Keratinocyte (primary cell): ENCODE measurements at regions not wholly inside any gene's neighbourhood (a gene's known extent, or its start where the extent isn't known, plus 50 kb on each side); places are given as distances from the start of the nearest gene placed in this dataset.
"Not testable (repeated sequence)": the region's sequence is repeated elsewhere in the genome, so short reads cannot be mapped to it uniquely, and the experiment has no call there.

Experiments used
- DNase-seq: peaks from one replicate; pipeline ENCODE4 v3.0.0-alpha.2; 2011; ENCODE audit warnings: low read depth, missing footprints, low spot score
- FAIRE-seq: peaks from 2 replicates; lab custom pipeline; 2011; peaks lifted over from hg19 to GRCh38; lab: Jason Lieb, UNC
- H2AFZ ChIP-seq: 2 replicates; pipeline ENCODE4 v1.6.0; 2012; ENCODE audit warnings: low read length, control low read depth, inconsistent platforms; ENCODE audit not compliant: control insufficient read depth
- H3K27ac ChIP-seq: 2 replicates; pipeline ENCODE4 v1.5.1; 2011; ENCODE audit warnings: low read length; ENCODE audit not compliant: control insufficient read depth, insufficient read depth
- H3K27me3 ChIP-seq: 3 replicates; pipeline ENCODE4 v1.6.0; 2011; ENCODE audit warnings: low read length; ENCODE audit not compliant: control insufficient read depth, insufficient read depth; ENCODE audit errors: extremely low read depth
- H3K36me3 ChIP-seq, 2 experiments: 2 replicates in 1 of 2; 3 replicates in 1 of 2; pipeline ENCODE4 v1.5.1; 2011; ENCODE audit warnings: low read length in 2 of 2, mild to moderate bottlenecking in 1 of 2; ENCODE audit not compliant: control insufficient read depth in 2 of 2, insufficient read depth in 2 of 2; ENCODE audit errors: extremely low read depth in 1 of 2
- H3K4me1 ChIP-seq: 3 replicates; pipeline ENCODE4 v1.5.1; 2011; ENCODE audit warnings: low read length; ENCODE audit not compliant: control insufficient read depth, insufficient read depth; ENCODE audit errors: extremely low read depth
- H3K4me2 ChIP-seq: 3 replicates; pipeline ENCODE4 v1.6.0; 2011; ENCODE audit warnings: low read depth, low read length; ENCODE audit not compliant: control insufficient read depth, insufficient read depth; ENCODE audit errors: extremely low read depth
- H3K4me3 ChIP-seq, 3 experiments: fragments of 200-600 bp in 1 of 3; sonication (generic) in 1 of 3; 2 replicates in 2 of 3; 3 replicates in 1 of 3; pipeline ENCODE4 v1.5.1; 2011 to 2016; ENCODE audit warnings: low read length in 3 of 3, mild to moderate bottlenecking in 3 of 3, control low read depth in 2 of 3, inconsistent platforms in 1 of 3, low read depth in 1 of 3, mixed read lengths in 1 of 3, mixed run types in 1 of 3, moderate library complexity in 1 of 3; ENCODE audit not compliant: control insufficient read depth in 2 of 3, insufficient read depth in 2 of 3; ENCODE audit errors: extremely low read depth in 1 of 3
- H3K79me2 ChIP-seq: 2 replicates; pipeline ENCODE4 v1.6.0; 2012; ENCODE audit warnings: low read length; ENCODE audit not compliant: control insufficient read depth, insufficient read depth
- H3K9ac ChIP-seq: 3 replicates; pipeline ENCODE4 v1.6.0; 2011; ENCODE audit warnings: low read length; ENCODE audit not compliant: control insufficient read depth, insufficient read depth; ENCODE audit errors: extremely low read depth
- H3K9me1 ChIP-seq: 3 replicates; pipeline ENCODE4 v1.6.0; 2011; ENCODE audit warnings: low read length; ENCODE audit not compliant: control insufficient read depth, insufficient read depth; ENCODE audit errors: extremely low read depth
- H3K9me3 ChIP-seq: 2 replicates; pipeline ENCODE4 v1.5.1; 2012; ENCODE audit warnings: low read depth, low read length; ENCODE audit not compliant: control insufficient read depth
- H4K20me1 ChIP-seq: 3 replicates; pipeline ENCODE4 v1.6.0; 2011; ENCODE audit warnings: low read length; ENCODE audit not compliant: control insufficient read depth, insufficient read depth; ENCODE audit errors: extremely low read depth
- EZH2 ChIP-seq: IDR thresholded peaks from one replicate; pipeline ENCODE4 v1.6.1; 2012; ENCODE audit warnings: inconsistent platforms, mild to moderate bottlenecking, low read length, moderate library complexity
- dilution Hi-C: fragments of 300-500 bp; cut with MboI; formaldehyde crosslinking; loops from one replicate; pipeline ENCODE4 v1.7.0; 2020; ENCODE audit warnings: low sequenced_read_pairs; ENCODE audit not compliant: extremely low pct_ligation_motif_present
- TF ChIP-seq, protein P1 (sequence below), 3 experiments: IDR thresholded peaks in 1 of 3; conservative IDR thresholded peaks in 1 of 3; optimal IDR thresholded peaks in 1 of 3; 2 replicates in 2 of 3; 3 replicates in 1 of 3; pipeline versions ENCODE3 to v1.5.1; 2011; ENCODE audit warnings: low read length in 3 of 3, mild to moderate bottlenecking in 3 of 3, moderate library complexity in 2 of 3, control low read depth in 1 of 3, inconsistent platforms in 1 of 3; ENCODE audit not compliant: insufficient read depth in 2 of 3; ENCODE audit errors: extremely low read depth in 1 of 3

DNA sequence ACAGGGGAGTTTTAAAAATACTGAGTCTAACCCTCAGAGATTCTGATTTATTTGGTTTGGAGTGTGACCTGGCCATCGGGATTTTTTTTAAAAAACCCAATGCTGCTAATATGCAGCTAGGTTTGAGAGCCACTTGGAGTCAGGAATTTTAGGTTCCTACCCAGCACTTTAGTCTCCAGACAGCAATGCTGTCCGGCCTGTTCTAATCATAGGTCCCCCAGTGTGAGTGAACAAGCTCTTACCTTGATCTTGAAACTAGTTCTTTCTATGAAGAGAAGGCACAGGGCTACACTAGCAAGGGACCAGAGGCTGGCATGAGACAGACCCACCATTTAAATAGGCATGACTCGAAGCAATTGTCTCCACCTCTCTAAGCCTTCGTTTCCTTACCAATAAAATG lies 103.5 kb downstream of the SMIM20 start:
- no peak overlapping the region for H2AFZ ChIP-seq
- no peaks in the 10 kb centered on the region for H3K9me1 ChIP-seq
- H3K27me3 ChIP-seq: peaks cover 20% of the 10 kb centered on the region
- H3K36me3 ChIP-seq: no peaks in the 10 kb centered on the region
- no peaks in the 10 kb centered on the region for H3K79me2 ChIP-seq
- no peaks in the 10 kb centered on the region for H3K9me3 ChIP-seq
- TF ChIP-seq EZH2: no peak
- TF ChIP-seq, protein P1, sequence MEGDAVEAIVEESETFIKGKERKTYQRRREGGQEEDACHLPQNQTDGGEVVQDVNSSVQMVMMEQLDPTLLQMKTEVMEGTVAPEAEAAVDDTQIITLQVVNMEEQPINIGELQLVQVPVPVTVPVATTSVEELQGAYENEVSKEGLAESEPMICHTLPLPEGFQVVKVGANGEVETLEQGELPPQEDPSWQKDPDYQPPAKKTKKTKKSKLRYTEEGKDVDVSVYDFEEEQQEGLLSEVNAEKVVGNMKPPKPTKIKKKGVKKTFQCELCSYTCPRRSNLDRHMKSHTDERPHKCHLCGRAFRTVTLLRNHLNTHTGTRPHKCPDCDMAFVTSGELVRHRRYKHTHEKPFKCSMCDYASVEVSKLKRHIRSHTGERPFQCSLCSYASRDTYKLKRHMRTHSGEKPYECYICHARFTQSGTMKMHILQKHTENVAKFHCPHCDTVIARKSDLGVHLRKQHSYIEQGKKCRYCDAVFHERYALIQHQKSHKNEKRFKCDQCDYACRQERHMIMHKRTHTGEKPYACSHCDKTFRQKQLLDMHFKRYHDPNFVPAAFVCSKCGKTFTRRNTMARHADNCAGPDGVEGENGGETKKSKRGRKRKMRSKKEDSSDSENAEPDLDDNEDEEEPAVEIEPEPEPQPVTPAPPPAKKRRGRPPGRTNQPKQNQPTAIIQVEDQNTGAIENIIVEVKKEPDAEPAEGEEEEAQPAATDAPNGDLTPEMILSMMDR (optimal IDR thresholded peaks at IDR 0.05 in 1 of 3, IDR thresholded peaks at IDR 0.05 in 1 of 3, conservative IDR thresholded peaks at IDR 0.05 in 1 of 3; ENCODE audit: extremely low read depth in 1 of 3, insufficient read depth in 2 of 3, low read length in 3 of 3): no peak
- dilution Hi-C loops: no loop called here
- H3K4me1 ChIP-seq: no peaks in the 10 kb centered on the region
- H3K27ac ChIP-seq: no peak overlapping the region
- DNase-seq: no peak
- no peak for FAIRE-seq
- no peaks in the 10 kb centered on the region for H4K20me1 ChIP-seq
- H3K4me2 ChIP-seq: no peak overlapping the region
- H3K4me3 ChIP-seq: no peak overlapping the region
- H3K9ac ChIP-seq: no peak overlapping the region

DNA sequence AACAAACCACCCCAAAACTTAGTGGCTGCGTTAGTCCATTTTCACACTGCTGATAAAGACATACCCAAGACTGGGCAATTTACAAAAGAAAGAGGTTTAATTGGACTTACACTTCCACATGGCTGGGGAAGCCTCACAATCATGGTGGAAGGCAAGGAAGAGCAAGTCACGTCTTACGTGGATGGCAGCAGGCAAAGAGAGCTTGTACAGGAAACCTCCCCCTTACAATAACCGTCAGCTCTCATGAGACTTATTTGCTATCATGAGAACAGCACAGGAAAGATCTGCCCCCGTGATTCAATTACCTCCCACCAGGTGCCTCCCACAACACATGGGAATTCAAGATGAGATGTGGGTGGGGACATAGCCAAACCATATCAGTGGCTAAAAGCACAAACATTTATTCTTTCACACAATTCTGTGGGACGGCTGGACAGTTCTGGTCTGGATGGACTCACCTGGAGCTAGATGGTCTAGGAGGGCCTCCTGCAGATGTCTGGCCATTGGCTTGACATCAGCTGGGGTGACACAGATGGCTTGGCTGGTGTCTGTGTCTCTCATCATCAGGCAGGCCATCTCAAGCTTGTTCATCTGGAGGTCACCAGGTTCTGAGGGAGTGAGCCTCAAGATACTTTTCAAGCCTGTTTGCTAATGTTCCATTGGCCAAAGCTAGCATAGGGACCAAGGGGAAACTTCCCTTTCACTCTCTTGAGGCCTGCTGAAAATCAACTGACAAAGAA lies 104.1 kb downstream of the SMIM20 start:
- FAIRE-seq, H3K4me3 ChIP-seq, H3K4me2 ChIP-seq, H3K9me3 ChIP-seq, H3K79me2 ChIP-seq, H3K9ac ChIP-seq, H3K4me1 ChIP-seq, H4K20me1 ChIP-seq, dilution Hi-C loops, H3K9me1 ChIP-seq, H3K36me3 ChIP-seq, H2AFZ ChIP-seq, H3K27ac ChIP-seq, DNase-seq: not testable (repeated sequence)
- peaks cover 18% of the 10 kb centered on the region for H3K27me3 ChIP-seq
